Kidney capillary endothelial cell (primary cell): ENCODE measurements at regions not wholly inside any gene's neighbourhood (a gene's known extent, or its start where the extent isn't known, plus 50 kb on each side); places are given as distances from the start of the nearest gene placed in this dataset.

Experiments used
- DNase-seq: peaks from one replicate; pipeline ENCODE4 v3.0.0-alpha.2; 2018; ENCODE audit warnings: low spot score

GRCh38 chr7:371119-371778 is 81.3 kb downstream of the FOXL3 start:
- DNase-seq: no peak

DNA sequence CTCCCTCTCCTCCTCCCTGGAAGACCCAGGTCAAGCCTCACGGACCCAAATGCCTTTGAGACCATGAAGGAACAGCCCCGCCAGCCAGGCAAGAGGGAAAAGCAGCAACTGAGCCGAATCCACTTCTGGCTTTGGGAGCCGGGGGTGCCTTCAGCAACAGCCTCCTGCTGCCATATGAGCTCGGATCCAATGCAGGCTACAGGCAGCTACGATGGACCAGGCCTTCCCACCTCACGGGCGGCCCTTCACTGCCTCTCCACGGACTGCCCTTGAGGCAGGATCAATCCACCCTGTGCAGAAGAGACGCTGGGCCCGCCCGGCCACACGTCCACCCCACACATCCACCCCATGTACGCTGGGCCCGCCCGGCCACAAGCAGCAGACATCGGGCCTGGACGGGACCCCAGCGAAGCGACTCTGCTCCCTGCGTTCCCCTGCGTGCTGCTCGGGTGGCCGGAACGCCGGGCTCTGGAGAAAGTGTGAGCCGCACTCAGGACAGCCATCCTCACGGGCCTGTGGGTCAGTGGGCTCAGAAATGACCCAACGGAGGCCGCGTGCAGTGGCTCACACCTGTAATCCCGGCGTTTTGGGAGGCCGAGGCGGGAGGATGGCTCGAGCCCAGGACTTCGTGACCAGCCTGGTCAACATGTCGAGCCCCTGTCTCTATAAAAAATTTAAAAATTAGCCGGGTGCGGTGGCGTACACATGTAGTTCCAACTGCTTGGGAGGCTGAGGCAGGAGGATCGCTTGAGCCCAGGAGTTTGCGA is 82.0 kb downstream of the FOXL3 start:
- DNase-seq: no peak

DNA sequence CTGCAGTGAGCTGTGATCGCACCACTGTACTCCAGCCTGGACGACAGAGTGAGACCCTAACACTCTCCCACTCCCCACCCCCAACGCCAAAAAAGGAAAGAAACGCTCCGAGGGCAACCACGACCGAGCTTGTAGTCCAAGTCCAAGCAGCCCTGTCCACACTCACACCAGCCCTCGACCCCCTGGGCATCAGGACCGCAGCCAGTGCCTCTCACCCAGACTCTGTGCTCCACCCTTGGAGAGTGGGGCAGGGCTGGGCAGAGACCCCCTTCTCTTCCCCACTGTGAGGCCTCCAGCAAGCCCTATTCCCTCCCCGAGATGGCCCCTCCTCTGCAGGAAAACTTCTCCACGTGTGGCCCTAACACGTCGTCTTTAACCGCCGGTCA is 82.6 kb downstream of the FOXL3 start:
- no peak for DNase-seq

GRCh38 chr7:372932-373791 is 83.2 kb downstream of the FOXL3 start:
- DNase-seq: no peak

DNA sequence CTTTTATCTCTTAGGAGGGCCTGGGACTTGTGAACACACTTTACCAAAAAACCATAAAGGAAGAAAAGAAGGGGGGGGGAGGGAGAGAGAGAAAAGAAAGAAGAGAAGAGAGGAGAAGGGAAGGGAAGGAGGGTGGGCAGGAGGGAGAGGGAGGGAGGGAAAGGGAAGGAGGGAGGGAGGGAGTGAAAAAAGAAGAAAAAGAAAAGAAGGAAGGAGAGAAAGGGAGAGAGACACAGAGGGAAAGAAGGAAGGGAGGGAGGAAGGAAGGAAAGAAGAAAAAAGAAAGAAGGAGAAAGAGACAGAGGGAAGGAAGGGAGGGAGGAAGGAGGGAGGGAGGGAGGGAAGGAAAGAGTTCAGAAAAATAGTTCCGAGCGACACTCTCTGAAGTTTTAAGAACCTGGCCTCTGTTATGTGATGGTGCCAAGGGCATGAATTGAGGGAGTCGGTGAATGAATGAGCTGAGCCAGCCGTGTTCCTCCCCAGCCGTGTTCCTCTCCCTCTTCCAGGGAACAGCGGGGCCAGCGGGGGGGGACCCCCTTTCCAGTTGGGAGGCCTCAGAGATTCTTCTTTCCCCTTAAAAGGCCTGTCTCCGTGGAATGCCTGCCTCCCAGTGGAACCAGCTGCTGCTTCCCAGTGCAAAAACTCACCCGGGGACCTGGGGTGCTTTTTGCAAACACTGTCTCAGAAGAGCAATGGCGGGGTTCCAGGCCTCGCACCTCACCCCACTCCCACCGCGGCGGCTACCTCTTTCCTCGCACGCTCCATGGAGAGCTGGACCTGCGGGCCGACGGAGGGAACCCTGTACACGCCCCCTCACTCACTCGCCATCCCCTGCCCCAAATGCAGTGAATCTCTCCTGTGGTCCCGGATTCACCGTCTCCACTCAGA is 84.1 kb downstream of the FOXL3 start:
- no peak for DNase-seq

- no peak for DNase-seq
Measured at GRCh38 chr7:374706-375311, 84.8 kb downstream of the FOXL3 start.

GRCh38 chr7:375321-375831 is 85.4 kb downstream of the FOXL3 start:
- DNase-seq: no peak

GRCh38 chr7:375901-376305 is 85.9 kb downstream of the FOXL3 start:
- no peak for DNase-seq

GRCh38 chr7:376306-377079 is 86.5 kb downstream of the FOXL3 start:
- DNase-seq: no peak

GRCh38 chr7:377080-378040 is 87.4 kb downstream of the FOXL3 start:
- no peak for DNase-seq

GRCh38 chr7:378041-378420 is 88.1 kb downstream of the FOXL3 start:
- no peak for DNase-seq

GRCh38 chr7:378551-379455 is 88.8 kb downstream of the FOXL3 start:
- DNase-seq: no peak

DNA sequence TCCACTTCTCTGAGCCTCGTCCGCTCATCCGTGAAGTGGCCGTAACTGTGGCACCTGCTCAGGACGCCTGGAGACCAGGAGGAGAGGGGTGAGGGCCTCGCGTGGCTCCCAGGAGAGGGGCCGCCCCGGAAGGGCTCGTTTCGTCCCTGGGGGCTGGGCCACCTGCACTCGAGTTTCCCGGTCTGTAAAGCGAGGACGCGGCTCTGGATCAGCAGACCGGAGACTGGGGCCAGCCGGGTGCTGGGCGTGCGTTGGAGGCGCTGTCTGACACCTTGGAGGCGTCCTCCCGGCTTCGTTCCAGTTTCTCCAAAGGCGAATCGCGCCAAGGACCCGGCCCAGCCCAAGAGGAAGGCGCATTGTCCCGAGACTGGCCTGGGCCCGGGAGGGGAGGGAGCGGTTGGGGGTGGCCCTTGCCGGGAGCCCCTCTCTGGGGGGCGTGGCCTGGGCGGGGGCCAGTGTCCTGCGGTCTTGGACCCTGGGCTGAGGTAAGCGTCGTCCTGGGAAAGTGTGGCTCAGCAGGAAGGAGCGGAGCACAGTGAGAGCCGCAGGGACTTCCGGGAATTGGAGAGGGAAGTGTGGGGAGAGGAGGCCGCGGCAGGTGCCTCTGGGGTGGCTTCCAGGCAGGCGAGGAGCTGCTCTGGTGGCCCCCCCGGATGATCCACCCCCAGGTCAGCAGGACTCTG is 89.6 kb downstream of the FOXL3 start:
- no peak for DNase-seq

DNA sequence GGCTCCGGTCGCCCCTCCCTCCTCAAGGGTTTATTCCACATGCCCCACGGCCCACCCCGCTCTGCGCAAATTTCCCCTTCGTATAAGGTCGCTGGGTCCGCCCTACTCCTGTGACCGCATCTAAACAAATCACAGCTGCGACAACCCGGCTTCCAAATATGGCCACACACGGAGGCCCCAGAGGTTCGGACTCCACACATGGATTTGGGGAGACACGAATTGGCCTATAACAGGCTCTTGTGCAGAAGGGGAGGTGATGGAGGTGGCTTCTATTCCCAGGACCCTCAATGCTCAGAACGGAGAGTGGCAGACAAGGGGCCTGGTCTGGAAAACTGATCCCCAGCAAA is 90.1 kb downstream of the FOXL3 start:
- DNase-seq: no peak

GRCh38 chr7:380711-381210 is 90.8 kb downstream of the FOXL3 start:
- no peak for DNase-seq

- no peak for DNase-seq
Measured at GRCh38 chr7:381211-382042, 91.5 kb downstream of the FOXL3 start.

DNA sequence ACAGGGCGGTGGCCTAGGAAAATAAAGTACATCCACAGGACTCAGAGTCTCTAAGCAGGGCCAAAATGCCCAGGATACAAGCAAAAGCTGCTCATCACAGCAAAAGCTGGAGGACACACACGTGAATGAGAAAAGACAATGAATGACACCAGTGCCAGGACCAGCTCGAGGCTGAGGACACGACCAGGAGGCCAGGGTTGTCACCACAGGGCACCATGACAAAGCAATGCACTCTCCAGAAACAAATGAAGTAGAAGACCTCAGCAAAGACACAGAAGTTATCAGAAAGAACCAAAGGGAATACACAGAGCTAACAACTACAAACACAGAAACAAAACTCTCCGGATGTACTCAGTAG is 92.1 kb downstream of the FOXL3 start:
- DNase-seq: no peak
